IMR-90 (cell line): ENCODE measurements at regions not wholly inside any gene's neighbourhood (a gene's known extent, or its start where the extent isn't known, plus 50 kb on each side); places are given as distances from the start of the nearest gene placed in this dataset.

ENCODE experiments used
- ATAC-seq: fragments of 200-7000 bp; cut with Tn5 transposase; 2 replicates; pipeline ENCODE4 v1.9.1; 2020; ENCODE audit warnings: low read depth, mild to moderate bottlenecking, moderate library complexity
- BruUV-seq: library from RNA; stranded (reverse); fragments of 400-500 nt; replicated peaks from 2 replicates; lab custom pipeline; 2021; lab: Mats Ljungman, UMichigan
- CTCF ChIA-PET: fragments of 300-600 bp; formaldehyde crosslinking; extraction: SDS; loops from one replicate; lab custom pipeline; 2021; ENCODE audit warnings: antibody characterized with exemption; lab: Yijun Ruan, JAX
- POLR2A ChIA-PET: fragments of 300-600 bp; sonication (Branson Sonifier 250); formaldehyde crosslinking; loops from one replicate; lab custom pipeline; 2022; ENCODE audit warnings: antibody characterized with exemption; ENCODE audit not compliant: unreplicated experiment; lab: Charles Lee
- DNase-seq: peaks from one replicate; pipeline ENCODE4 v3.0.0; 2013
- H2AFZ ChIP-seq: replicated peaks from 2 replicates; pipeline ENCODE3; 2013; ENCODE audit warnings: low read length, mild to moderate bottlenecking; ENCODE audit not compliant: poor library complexity
- H2AK5ac ChIP-seq: 2 replicates; pipeline ENCODE4 v1.6.1; 2013; ENCODE audit warnings: low read depth, low read length, inconsistent platforms
- H2AK9ac ChIP-seq: replicated peaks from 2 replicates; pipeline ENCODE3; 2013; ENCODE audit warnings: mild to moderate bottlenecking, low read depth, low read length, moderate library complexity; ENCODE audit not compliant: poor library complexity
- H2BK120ac ChIP-seq: 2 replicates; pipeline ENCODE4 v1.6.1; 2013; ENCODE audit warnings: low read depth, low read length, inconsistent platforms
- H2BK15ac ChIP-seq: 3 replicates; pipeline ENCODE4 v1.6.1; 2013; ENCODE audit warnings: low read depth, low read length, inconsistent platforms
- H2BK20ac ChIP-seq: 2 replicates; pipeline ENCODE4 v1.6.1; 2013; ENCODE audit warnings: low read depth, mild to moderate bottlenecking, inconsistent platforms, low read length, moderate library complexity
- H2BK5ac ChIP-seq: 2 replicates; pipeline ENCODE4 v1.6.1; 2013; ENCODE audit warnings: mild to moderate bottlenecking, low read depth, low read length, inconsistent platforms; ENCODE audit not compliant: poor library complexity, severe bottlenecking
- H3K14ac ChIP-seq: replicated peaks from 2 replicates; pipeline ENCODE4 v1.6.1; 2013; ENCODE audit warnings: low read depth, low read length, inconsistent platforms
- H3K18ac ChIP-seq: 2 replicates; pipeline ENCODE4 v1.6.1; 2013; ENCODE audit warnings: low read depth, low read length, control low read depth
- H3K23ac ChIP-seq: 2 replicates; pipeline ENCODE4 v1.6.1; 2013; ENCODE audit warnings: low read depth, low read length, inconsistent platforms
- H3K27ac ChIP-seq: 2 replicates; pipeline ENCODE4 v1.5.1; 2013; ENCODE audit warnings: mild to moderate bottlenecking, control low read depth, low read length; ENCODE audit not compliant: insufficient read depth
- H3K27me3 ChIP-seq: 2 replicates; pipeline ENCODE4 v1.6.1; 2013; ENCODE audit warnings: low read length; ENCODE audit not compliant: control insufficient read depth, insufficient read depth
- H3K36me3 ChIP-seq: 2 replicates; pipeline ENCODE4 v1.6.1; 2013; ENCODE audit warnings: low read length, mixed read lengths; ENCODE audit not compliant: control insufficient read depth, insufficient read depth
- H3K4ac ChIP-seq: 2 replicates; pipeline ENCODE4 v1.6.1; 2013; ENCODE audit warnings: low read depth, low read length, inconsistent platforms
- H3K4me1 ChIP-seq: 2 replicates; pipeline ENCODE4 v1.6.1; 2013; ENCODE audit warnings: low read length, mixed read lengths; ENCODE audit not compliant: control insufficient read depth, insufficient read depth
- H3K4me2 ChIP-seq: 2 replicates; pipeline ENCODE4 v1.6.1; 2013; ENCODE audit warnings: low read depth, mild to moderate bottlenecking, control low read depth, low read length, moderate library complexity
- H3K4me3 ChIP-seq: 2 replicates; pipeline ENCODE4 v1.5.1; 2013; ENCODE audit warnings: low read depth, mild to moderate bottlenecking, control low read depth, low read length, moderate library complexity; ENCODE audit not compliant: insufficient read depth
- H3K56ac ChIP-seq: 2 replicates; pipeline ENCODE4 v1.6.1; 2013; ENCODE audit warnings: low read length, inconsistent platforms; ENCODE audit not compliant: insufficient read depth; ENCODE audit errors: extremely low read depth
- H3K79me1 ChIP-seq, 2 experiments: 2 replicates each; pipeline ENCODE4 v1.6.1; 2013; ENCODE audit warnings: low read length in 2 of 2, inconsistent platforms in 1 of 2, low read depth in 1 of 2
- H3K9ac ChIP-seq: 2 replicates; pipeline ENCODE4 v1.6.1; 2013; ENCODE audit warnings: low read depth, low read length, control low read depth
- H3K9me1 ChIP-seq: 2 replicates; pipeline ENCODE4 v1.6.1; 2013; ENCODE audit warnings: low read length, inconsistent platforms; ENCODE audit not compliant: insufficient read depth
- H3K9me3 ChIP-seq: 2 replicates; pipeline ENCODE4 v1.6.1; 2013; ENCODE audit warnings: low read length; ENCODE audit not compliant: control insufficient read depth, insufficient read depth
- H4K20me1 ChIP-seq: 2 replicates; pipeline ENCODE4 v1.6.1; 2013; ENCODE audit warnings: low read length, inconsistent platforms; ENCODE audit not compliant: insufficient read depth
- H4K5ac ChIP-seq: 2 replicates; pipeline ENCODE4 v1.6.1; 2013; ENCODE audit warnings: mild to moderate bottlenecking, low read depth, low read length, control low read depth
- H4K8ac ChIP-seq, 2 experiments: 2 replicates each; pipeline ENCODE4 v1.6.1; 2013; ENCODE audit warnings: low read depth in 2 of 2, low read length in 2 of 2, control low read depth in 1 of 2, inconsistent platforms in 1 of 2
- H4K91ac ChIP-seq: 2 replicates; pipeline ENCODE4 v1.6.1; 2013; ENCODE audit warnings: low read depth, low read length, inconsistent platforms; ENCODE audit not compliant: insufficient read depth
- SMC3 ChIP-seq: fragments of 150-350 bp; IDR thresholded peaks from 2 replicates; pipeline ENCODE4 v1.6.1; 2016; ENCODE audit warnings: low read depth, mild to moderate bottlenecking, antibody characterized with exemption, low read length, moderate library complexity
- WGBS, 2 experiments: methylation state at CpG; one replicate each; pipeline versions ENCODE4 v1.1.5 to v1.1.7; 2013; ENCODE audit warnings: missing lambda C conversion rate in 2 of 2; ENCODE audit not compliant: insufficient read length in 1 of 2; ENCODE audit errors: extremely low coverage in 2 of 2; 5-methylcytosine and 5-hydroxymethylcytosine counted together
- dilution Hi-C: fragments of 300-500 bp; cut with HindIII; formaldehyde crosslinking; loops from one replicate; pipeline ENCODE4 v1.14.3; 2018; ENCODE audit warnings: low sequenced_read_pairs; ENCODE audit not compliant: unreplicated experiment
- in situ Hi-C: fragments of 300-500 bp; cut with MboI; formaldehyde crosslinking; loops from 3 replicates; pipeline ENCODE4 v1.14.3; 2019; ENCODE audit warnings: low sequenced_read_pairs, inconsistent platforms, mixed read lengths
- intact Hi-C: fragments of 100-400 bp; cut with micrococcal nuclease; formaldehyde crosslinking; loops from 2 replicates; pipeline ENCODE4 v1.10.0; 2022
- TF ChIP-seq, protein P1 (sequence below): conservative IDR thresholded peaks from 2 replicates; pipeline ENCODE4 v1.5.1; 2012; ENCODE audit warnings: mild to moderate bottlenecking, low read depth, low read length, improper control_type of control experiment

DNA sequence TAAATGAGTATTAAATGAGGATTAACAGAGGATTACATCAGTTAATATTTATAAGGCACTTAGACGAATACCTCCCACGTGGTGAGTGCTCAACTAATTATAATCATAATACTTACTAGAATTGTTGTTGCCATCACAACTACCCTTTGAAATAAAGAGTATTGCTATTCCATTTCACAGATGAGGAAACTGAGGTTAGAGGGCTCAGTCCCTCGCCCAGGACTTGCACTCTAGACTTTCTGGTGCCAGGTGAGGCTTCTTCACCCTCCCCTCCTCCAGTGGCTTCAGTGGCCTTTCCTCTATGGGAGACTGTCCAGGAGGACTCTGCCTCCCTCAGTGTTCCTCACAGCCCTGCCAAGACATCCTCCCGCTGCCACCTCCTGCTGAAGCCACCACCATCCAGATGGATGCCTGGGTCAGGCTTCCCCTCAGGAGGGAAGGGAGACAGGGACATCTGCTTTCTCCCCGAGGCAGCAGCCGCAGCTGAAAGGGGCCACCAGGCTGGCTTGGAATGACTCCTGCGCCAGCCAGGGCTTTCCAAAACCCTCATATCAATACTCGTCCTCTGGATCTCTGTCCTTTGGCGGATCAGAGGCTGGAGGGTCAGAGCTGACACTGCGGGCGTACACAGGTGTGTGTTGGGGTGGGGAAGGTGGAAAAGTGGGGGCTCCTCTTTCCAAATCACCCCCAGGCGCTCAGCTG, 580.1 kb downstream of the BUD13 start:
- no peak overlapping the region for H3K4me3 ChIP-seq
- H3K14ac ChIP-seq, result no peak overlapping the region; the same call in 1 of the 2 replicates
- H3K4ac ChIP-seq, result no peak overlapping the region
- no TSS peak for BruUV-seq
- no peak overlapping the region for H2AK5ac ChIP-seq
- peak overlapping the region; percentile 39 for H2AFZ ChIP-seq
- DNase-seq (no peak), ATAC-seq (no peak)
- H2AK9ac ChIP-seq, result peak overlapping the region; percentile 1
- H3K27me3 ChIP-seq, result peaks cover 3% of the 10 kb centered on the region; the same call in 1 of the 2 replicates
- H3K4me1 ChIP-seq, result peaks cover 3% of the 10 kb centered on the region; the same call in 1 of the 2 replicates
- in situ Hi-C loops, result no loop called here
- H2BK15ac ChIP-seq, result no peak overlapping the region
- CTCF ChIA-PET, result no interaction called here
- no peak overlapping the region for H3K56ac ChIP-seq
- TF ChIP-seq, protein P1, sequence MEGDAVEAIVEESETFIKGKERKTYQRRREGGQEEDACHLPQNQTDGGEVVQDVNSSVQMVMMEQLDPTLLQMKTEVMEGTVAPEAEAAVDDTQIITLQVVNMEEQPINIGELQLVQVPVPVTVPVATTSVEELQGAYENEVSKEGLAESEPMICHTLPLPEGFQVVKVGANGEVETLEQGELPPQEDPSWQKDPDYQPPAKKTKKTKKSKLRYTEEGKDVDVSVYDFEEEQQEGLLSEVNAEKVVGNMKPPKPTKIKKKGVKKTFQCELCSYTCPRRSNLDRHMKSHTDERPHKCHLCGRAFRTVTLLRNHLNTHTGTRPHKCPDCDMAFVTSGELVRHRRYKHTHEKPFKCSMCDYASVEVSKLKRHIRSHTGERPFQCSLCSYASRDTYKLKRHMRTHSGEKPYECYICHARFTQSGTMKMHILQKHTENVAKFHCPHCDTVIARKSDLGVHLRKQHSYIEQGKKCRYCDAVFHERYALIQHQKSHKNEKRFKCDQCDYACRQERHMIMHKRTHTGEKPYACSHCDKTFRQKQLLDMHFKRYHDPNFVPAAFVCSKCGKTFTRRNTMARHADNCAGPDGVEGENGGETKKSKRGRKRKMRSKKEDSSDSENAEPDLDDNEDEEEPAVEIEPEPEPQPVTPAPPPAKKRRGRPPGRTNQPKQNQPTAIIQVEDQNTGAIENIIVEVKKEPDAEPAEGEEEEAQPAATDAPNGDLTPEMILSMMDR, result no peak
- no peak for TF ChIP-seq SMC3
- no peak overlapping the region for H4K5ac ChIP-seq
- H4K91ac ChIP-seq, result no peak overlapping the region; the same call in 1 of the 2 replicates
- intact Hi-C loops, result no loop called here
- H3K4me2 ChIP-seq, result peak overlapping the region; percentile 40; the same call in 1 of the 2 replicates
- no peak overlapping the region for H3K27ac ChIP-seq
- H3K36me3 ChIP-seq, result no peaks in the 10 kb centered on the region
- dilution Hi-C loops, result no loop called here
- no CpG with 5 or more reads among the region's 12 CpGs for WGBS, 2 experiments
- no peaks in the 10 kb centered on the region for H3K9me1 ChIP-seq
- H2BK5ac ChIP-seq, result no peak overlapping the region
- H4K20me1 ChIP-seq, result no peaks in the 10 kb centered on the region
- H2BK120ac ChIP-seq, result no peak overlapping the region
- H3K9me3 ChIP-seq, result no peaks in the 10 kb centered on the region
- H2BK20ac ChIP-seq, result no peak overlapping the region
- H3K23ac ChIP-seq, result no peak overlapping the region
- no peak overlapping the region for H3K9ac ChIP-seq
- H4K8ac ChIP-seq, result no peak overlapping the region
- no peaks in the 10 kb centered on the region for H3K79me1 ChIP-seq
- no peak overlapping the region; the same call in 1 of the 2 replicates for H3K18ac ChIP-seq
- POLR2A ChIA-PET, result no interaction called here
